Spleen (tissue), 7 donors: ENCODE measurements at regions not wholly inside any gene's neighbourhood (a gene's known extent, or its start where the extent isn't known, plus 50 kb on each side); places are given as distances from the start of the nearest gene placed in this dataset.

Experiments
- CTCF ChIP-seq, 11 experiments: fragments of 200-600 bp in 7 of 11; fragments of 450-650 bp in 4 of 11; sonication (generic) in 4 of 11; IDR thresholded peaks in 8 of 11; conservative IDR thresholded peaks in 3 of 11; 1 replicate in 7 of 11; 2 replicates in 4 of 11; pipeline versions ENCODE4 v1.4.0 to v1.8.0; 2016 to 2021; ENCODE audit warnings: antibody characterized with exemption in 11 of 11, inconsistent platforms in 4 of 11, mild to moderate bottlenecking in 1 of 11
- POLR2A ChIP-seq, 3 donors: fragments of 450-650 bp; IDR thresholded peaks; one replicate each; pipeline ENCODE4 v1.5.1; 2017; ENCODE audit warnings: antibody characterized with exemption in 3 of 3, mild to moderate bottlenecking in 1 of 3
- POLR2AphosphoS5 ChIP-seq, 3 donors: sonication (generic); formaldehyde crosslinking; IDR thresholded peaks; one replicate each; pipeline ENCODE4 v1.5.1; 2017; ENCODE audit warnings: antibody characterized with exemption in 3 of 3
- donor health status: DM: no; HTN: no; CAD: no; lungs with moderate emphysema.
- donor health status: DM: no; HTN: no; CAD: no.
- donor health status: DM: no; HTN: no; CAD: no.

GRCh38 chr20:43341511-43341910 is 116.2 kb upstream of the SRSF6 start:
- no peak for TF ChIP-seq CTCF (IDR thresholded peaks at IDR 0.05 in 8 of 11, conservative IDR thresholded peaks at IDR 0.05 in 3 of 11)
- TF ChIP-seq POLR2AphosphoS5 (IDR thresholded peaks at IDR 0.05), result no peak
- no peak for TF ChIP-seq POLR2A (IDR thresholded peaks at IDR 0.05)
